Transverse colon (tissue), 4 donors: ENCODE measurements at regions not wholly inside any gene's neighbourhood (a gene's known extent, or its start where the extent isn't known, plus 50 kb on each side); places are given as distances from the start of the nearest gene placed in this dataset.

Experiments
- DNase-seq: peaks from one replicate; pipeline ENCODE4 v3.0.0-alpha.2; 2019
- H3K27ac ChIP-seq, 4 donors: fragments of 200-600 bp; sonication (generic); 2 replicates each; pipeline ENCODE4 v1.5.1; 2016 to 2018; ENCODE audit warnings: inconsistent platforms in 4 of 4
- H3K27me3 ChIP-seq: fragments of 200-600 bp; sonication (generic); 2 replicates; pipeline ENCODE4 v1.5.1; 2017; ENCODE audit warnings: inconsistent platforms
- H3K36me3 ChIP-seq, 4 donors: fragments of 200-600 bp; sonication (generic); 2 replicates each; pipeline ENCODE4 v1.5.1; 2017 to 2019; ENCODE audit warnings: inconsistent platforms in 4 of 4
- H3K4me1 ChIP-seq, 4 donors: fragments of 200-600 bp; sonication (generic); 2 replicates each; pipeline ENCODE4 v1.5.1; 2017 to 2020; ENCODE audit warnings: inconsistent platforms in 4 of 4
- H3K4me3 ChIP-seq, 4 donors: fragments of 200-600 bp; sonication (generic); 1 replicate in 1 of 4; 2 replicates in 3 of 4; pipeline versions ENCODE4 v1.5.1 to v1.6.1; 2017 to 2019; ENCODE audit warnings: inconsistent platforms in 4 of 4
- H3K9me3 ChIP-seq, 2 donors: fragments of 200-600 bp; sonication (generic); 2 replicates each; pipeline ENCODE4 v1.5.1; 2017 to 2019; ENCODE audit warnings: inconsistent platforms in 2 of 2
- EP300 ChIP-seq: sonication (generic); formaldehyde crosslinking; IDR thresholded peaks from one replicate; pipeline ENCODE4 v1.6.1; 2017; ENCODE audit warnings: antibody characterized with exemption, low read depth
- POLR2A ChIP-seq: fragments of 450-650 bp; IDR thresholded peaks from one replicate; pipeline ENCODE4 v1.6.1; 2016; ENCODE audit warnings: antibody characterized with exemption, mild to moderate bottlenecking, moderate library complexity
- POLR2AphosphoS5 ChIP-seq, 3 donors: sonication (generic); formaldehyde crosslinking; IDR thresholded peaks; one replicate each; pipeline ENCODE4 v1.6.1; 2016; ENCODE audit warnings: antibody characterized with exemption in 3 of 3
- WGBS, 2 donors: methylation state at CpG; one replicate each; pipeline ENCODE4 v1.1.5; 2018; ENCODE audit warnings: low coverage in 1 of 2; 5-methylcytosine and 5-hydroxymethylcytosine counted together
- in situ Hi-C, 4 donors: fragments of 200-750 bp; cut with MboI; loops; one replicate each; pipeline versions ENCODE4 v1.15.0 to v1.15.1; 2017; ENCODE audit warnings: low sequenced_read_pairs in 3 of 4, low pct_ligation_motif_present in 1 of 4, low pct_unique_long_range_greater_than_20kb in 1 of 4
- intact Hi-C: fragments of 100-400 bp; cut with DNase I; formaldehyde crosslinking; loops from one replicate; pipeline ENCODE4 v1.15.1; 2023; ENCODE audit warnings: low total_unique reads
- TF ChIP-seq, protein P1 (sequence below), 5 experiments: fragments of 200-600 bp in 3 of 5; fragments of 450-650 bp in 2 of 5; sonication (generic) in 3 of 5; IDR thresholded peaks; 1 replicate in 2 of 5; 2 replicates in 3 of 5; pipeline ENCODE4 v1.5.1; 2016 to 2017; ENCODE audit warnings: antibody characterized with exemption in 5 of 5, inconsistent platforms in 3 of 5, mild to moderate bottlenecking in 2 of 5, moderate library complexity in 1 of 5

DNA sequence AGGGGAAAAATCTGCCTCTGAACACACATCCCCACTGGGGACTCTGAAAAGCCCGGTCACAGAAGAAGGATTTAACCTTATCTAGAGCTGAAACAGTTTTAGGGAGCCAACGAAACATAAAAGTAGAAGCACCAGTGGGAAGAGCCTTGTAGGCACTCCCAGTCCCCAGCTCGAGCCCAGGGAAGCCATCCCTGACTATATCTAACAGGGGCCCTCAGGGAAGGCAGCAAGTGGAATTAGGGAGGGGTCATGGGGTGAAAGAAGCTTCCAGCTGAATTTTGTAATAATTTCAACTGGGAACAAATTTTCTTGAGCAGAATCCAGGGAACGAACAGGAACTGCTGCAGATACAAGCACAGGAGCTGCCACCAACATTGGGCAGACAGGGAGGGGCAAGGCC, 127.8 kb downstream of the BMP4 start:
- WGBS, 2 donors: 60 to 61% methylated on average over 3 to 4 of the region's 4 CpGs
- no peaks in the 10 kb centered on the region for H3K9me3 ChIP-seq
- in situ Hi-C loops (no loop called here), intact Hi-C loops (no loop called here)
- TF ChIP-seq POLR2A (no peak), POLR2AphosphoS5 (IDR thresholded peaks at IDR 0.05) (no peak), EP300 (no peak)
- TF ChIP-seq, protein P1, sequence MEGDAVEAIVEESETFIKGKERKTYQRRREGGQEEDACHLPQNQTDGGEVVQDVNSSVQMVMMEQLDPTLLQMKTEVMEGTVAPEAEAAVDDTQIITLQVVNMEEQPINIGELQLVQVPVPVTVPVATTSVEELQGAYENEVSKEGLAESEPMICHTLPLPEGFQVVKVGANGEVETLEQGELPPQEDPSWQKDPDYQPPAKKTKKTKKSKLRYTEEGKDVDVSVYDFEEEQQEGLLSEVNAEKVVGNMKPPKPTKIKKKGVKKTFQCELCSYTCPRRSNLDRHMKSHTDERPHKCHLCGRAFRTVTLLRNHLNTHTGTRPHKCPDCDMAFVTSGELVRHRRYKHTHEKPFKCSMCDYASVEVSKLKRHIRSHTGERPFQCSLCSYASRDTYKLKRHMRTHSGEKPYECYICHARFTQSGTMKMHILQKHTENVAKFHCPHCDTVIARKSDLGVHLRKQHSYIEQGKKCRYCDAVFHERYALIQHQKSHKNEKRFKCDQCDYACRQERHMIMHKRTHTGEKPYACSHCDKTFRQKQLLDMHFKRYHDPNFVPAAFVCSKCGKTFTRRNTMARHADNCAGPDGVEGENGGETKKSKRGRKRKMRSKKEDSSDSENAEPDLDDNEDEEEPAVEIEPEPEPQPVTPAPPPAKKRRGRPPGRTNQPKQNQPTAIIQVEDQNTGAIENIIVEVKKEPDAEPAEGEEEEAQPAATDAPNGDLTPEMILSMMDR (IDR thresholded peaks at IDR 0.05): no peak
- no peak overlapping the region for H3K27ac ChIP-seq
- H3K4me1 ChIP-seq: no peaks in the 10 kb centered on the region
- no peaks in the 10 kb centered on the region for H3K27me3 ChIP-seq
- no peaks in the 10 kb centered on the region for H3K36me3 ChIP-seq
- H3K4me3 ChIP-seq: no peak overlapping the region
- no peak for DNase-seq

DNA sequence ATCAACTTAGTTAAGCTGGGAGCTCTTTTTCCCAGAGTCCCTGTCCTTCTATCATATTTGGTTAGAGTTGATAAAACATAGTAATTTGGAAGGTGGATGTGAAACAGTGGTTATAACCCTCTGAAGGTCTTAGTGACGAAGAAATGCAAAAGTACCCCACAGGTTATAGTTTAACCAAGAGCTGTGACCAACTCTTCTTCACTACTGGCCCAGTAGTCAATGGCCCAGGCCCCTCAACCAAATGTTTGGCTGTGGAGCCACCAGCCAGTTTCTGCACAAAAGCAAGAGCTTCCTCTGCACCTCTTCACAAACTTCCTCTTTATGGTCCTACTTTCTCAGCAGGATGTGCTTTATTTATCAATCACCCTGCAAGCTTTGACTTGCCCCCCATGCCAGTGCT, 132.6 kb downstream of the BMP4 start:
- no peaks in the 10 kb centered on the region for H3K27me3 ChIP-seq
- no peaks in the 10 kb centered on the region for H3K4me1 ChIP-seq
- DNase-seq: no peak
- H3K36me3 ChIP-seq: no peaks in the 10 kb centered on the region
- H3K4me3 ChIP-seq: no peak overlapping the region
- TF ChIP-seq POLR2AphosphoS5 (IDR thresholded peaks at IDR 0.05): no peak
- TF ChIP-seq, protein P1 (IDR thresholded peaks at IDR 0.05): no peak
- no peak for TF ChIP-seq POLR2A
- TF ChIP-seq EP300: no peak
- intact Hi-C loops (no loop called here), in situ Hi-C loops (no loop called here)
- no peaks in the 10 kb centered on the region for H3K9me3 ChIP-seq
- WGBS, 2 donors: 80 to 85% methylated on average over 1 of the region's 1 CpG
- no peak overlapping the region for H3K27ac ChIP-seq

DNA sequence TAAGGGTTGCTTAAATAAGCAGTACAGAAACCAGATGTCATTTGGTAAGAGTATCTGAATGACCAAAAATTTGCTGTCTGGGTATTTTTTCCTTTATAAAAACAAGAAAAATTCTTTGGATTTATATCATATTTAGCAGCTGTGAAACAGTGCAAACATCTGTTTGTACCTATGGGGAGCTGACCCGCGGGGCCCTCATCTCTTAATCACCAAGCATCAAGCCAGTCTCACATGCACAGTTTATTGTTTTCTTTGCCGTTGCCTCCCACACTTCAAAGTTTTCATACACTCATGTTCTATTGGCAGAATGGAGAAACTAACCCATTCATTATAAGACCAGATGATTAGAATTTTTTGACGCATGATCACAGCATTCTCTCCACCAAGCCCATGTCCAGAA, 142.2 kb downstream of the BMP4 start:
- H3K36me3 ChIP-seq: no peaks in the 10 kb centered on the region
- in situ Hi-C loops (no loop called here), intact Hi-C loops (no loop called here)
- no peaks in the 10 kb centered on the region for H3K9me3 ChIP-seq
- no peak overlapping the region for H3K4me3 ChIP-seq
- no peak for TF ChIP-seq POLR2A
- TF ChIP-seq EP300: no peak
- no peak for TF ChIP-seq POLR2AphosphoS5 (IDR thresholded peaks at IDR 0.05)
- TF ChIP-seq, protein P1 (IDR thresholded peaks at IDR 0.05): no peak
- 65 to 72% methylated on average over 4 of the region's 4 CpGs for WGBS, 2 donors
- H3K27me3 ChIP-seq: no peaks in the 10 kb centered on the region
- H3K4me1 ChIP-seq: no peaks in the 10 kb centered on the region
- H3K27ac ChIP-seq: no peak overlapping the region
- no peak for DNase-seq

DNA sequence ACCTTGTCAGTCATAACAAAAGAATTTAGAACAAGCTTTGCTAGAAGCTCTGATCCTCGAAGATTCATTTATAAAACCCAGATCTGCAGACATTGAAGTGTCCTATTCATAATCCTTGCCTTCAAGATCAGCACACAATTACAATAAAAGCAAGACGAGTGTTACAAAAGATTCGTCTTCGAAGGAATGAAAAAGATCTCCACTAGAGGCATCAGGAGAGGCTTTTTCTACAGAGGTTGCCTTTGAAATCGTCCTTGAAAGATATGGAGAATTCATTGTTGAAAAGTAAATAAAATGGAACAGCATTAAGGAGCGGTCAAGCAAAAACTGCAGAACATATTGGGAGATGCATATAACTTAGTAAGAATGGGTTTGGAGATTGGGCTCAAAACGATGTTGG, 146.4 kb downstream of the BMP4 start:
- no peaks in the 10 kb centered on the region for H3K36me3 ChIP-seq
- no peak overlapping the region for H3K4me3 ChIP-seq
- DNase-seq: no peak
- no peaks in the 10 kb centered on the region for H3K27me3 ChIP-seq
- TF ChIP-seq, protein P1 (IDR thresholded peaks at IDR 0.05): no peak
- no peak for TF ChIP-seq POLR2A
- TF ChIP-seq EP300: no peak
- no peak for TF ChIP-seq POLR2AphosphoS5 (IDR thresholded peaks at IDR 0.05)
- no peaks in the 10 kb centered on the region for H3K9me3 ChIP-seq
- no peak overlapping the region for H3K27ac ChIP-seq
- H3K4me1 ChIP-seq: no peaks in the 10 kb centered on the region
- in situ Hi-C loops (no loop called here), intact Hi-C loops (no loop called here)
- WGBS, 2 donors: 80 to 87% methylated on average over 3 to 7 of the region's 7 CpGs
